Testis (tissue), 2 donors: ENCODE measurements at regions not wholly inside any gene's neighbourhood (a gene's known extent, or its start where the extent isn't known, plus 50 kb on each side); places are given as distances from the start of the nearest gene placed in this dataset.

Experiments
- DNase-seq: peaks from one replicate; pipeline ENCODE4 v3.0.0-alpha.2; 2019
- H3K27ac ChIP-seq, 2 donors: fragments of 200-600 bp; sonication (generic); one replicate each; pipeline ENCODE4 v1.5.1; 2019
- H3K27me3 ChIP-seq: fragments of 200-600 bp; sonication (generic); one replicate; pipeline ENCODE4 v1.5.1; 2019
- H3K36me3 ChIP-seq: fragments of 200-600 bp; sonication (generic); one replicate; pipeline ENCODE4 v1.5.1; 2017; ENCODE audit warnings: low read depth; ENCODE audit errors: missing control alignments
- H3K4me1 ChIP-seq: fragments of 200-600 bp; sonication (generic); one replicate; pipeline ENCODE4 v1.5.1; 2019
- H3K4me3 ChIP-seq, 2 donors: fragments of 200-600 bp; sonication (generic); one replicate each; pipeline ENCODE4 v1.5.1; 2017 to 2019
- H3K9me3 ChIP-seq: fragments of 200-600 bp; sonication (generic); one replicate; pipeline ENCODE4 v1.5.1; 2017
- CTCF ChIP-seq, 3 experiments: fragments of 450-650 bp in 2 of 3; fragments of 200-600 bp in 1 of 3; sonication (generic) in 1 of 3; IDR thresholded peaks; one replicate each; pipeline ENCODE4 v1.5.1; 2016 to 2019; ENCODE audit warnings: antibody characterized with exemption in 3 of 3, mild to moderate bottlenecking in 2 of 3, moderate library complexity in 1 of 3
- POLR2A ChIP-seq: fragments of 450-650 bp; IDR thresholded peaks from one replicate; pipeline ENCODE4 v1.6.1; 2017; ENCODE audit warnings: antibody characterized with exemption, mild to moderate bottlenecking, moderate library complexity
- WGBS, 2 donors: methylation state at CpG; one replicate each; pipeline ENCODE4 v1.1.5; 2018; 5-methylcytosine and 5-hydroxymethylcytosine counted together
- intact Hi-C: fragments of 100-400 bp; cut with DNase I; formaldehyde crosslinking; loops from one replicate; pipeline ENCODE4 v1.15.1; 2023; ENCODE audit warnings: low total_unique reads

GRCh38 chr6:19752746-19753145 lies 84.4 kb upstream of the ID4 start:
- intact Hi-C loops, result no loop called here
- Histone ChIP-seq H3K4me3 (no peak overlapping the region), H3K27ac (no peak overlapping the region), H3K27me3 (no peaks in the 10 kb centered on the region), H3K4me1 (peaks cover 6% of the 10 kb centered on the region), H3K36me3 (no peaks in the 10 kb centered on the region), H3K9me3 (no peaks in the 10 kb centered on the region)
- no peak for DNase-seq
- WGBS, 2 donors, result 79 to 90% methylated on average over 2 of the region's 2 CpGs
- TF ChIP-seq POLR2A (no peak), CTCF (IDR thresholded peaks at IDR 0.05) (no peak)

GRCh38 chr6:19753826-19754225 lies 83.3 kb upstream of the ID4 start:
- TF ChIP-seq CTCF (IDR thresholded peaks at IDR 0.05) (no peak), POLR2A (no peak)
- intact Hi-C loops, result no loop called here
- Histone ChIP-seq H3K4me1 (peaks cover 6% of the 10 kb centered on the region), H3K36me3 (no peaks in the 10 kb centered on the region), H3K27me3 (no peaks in the 10 kb centered on the region), H3K4me3 (no peak overlapping the region), H3K9me3 (no peaks in the 10 kb centered on the region), H3K27ac (no peak overlapping the region)
- DNase-seq, result no peak
- 65 to 66% methylated on average over 5 of the region's 5 CpGs for WGBS, 2 donors

- H3K4me1 ChIP-seq, result peaks cover 6% of the 10 kb centered on the region
- no peaks in the 10 kb centered on the region for H3K27me3 ChIP-seq
- no peaks in the 10 kb centered on the region for H3K9me3 ChIP-seq
- no peak for TF ChIP-seq CTCF (IDR thresholded peaks at IDR 0.05)
- no peak for TF ChIP-seq POLR2A
- no peaks in the 10 kb centered on the region for H3K36me3 ChIP-seq
- H3K27ac ChIP-seq, result no peak overlapping the region
- WGBS, 2 donors, result 92 to 100% methylated on average over 2 of the region's 2 CpGs
- intact Hi-C loops, result no loop called here
- H3K4me3 ChIP-seq, result no peak overlapping the region
- DNase-seq, result no peak
Measured at GRCh38 chr6:19754686-19755085, 82.5 kb upstream of the ID4 start.

GRCh38 chr6:19755181-19755580 lies 82.0 kb upstream of the ID4 start:
- no peak overlapping the region for H3K27ac ChIP-seq
- no peaks in the 10 kb centered on the region for H3K27me3 ChIP-seq
- intact Hi-C loops, result no loop called here
- H3K9me3 ChIP-seq, result no peaks in the 10 kb centered on the region
- WGBS, 2 donors, result 80 to 87% methylated on average over 1 of the region's 1 CpG
- peaks cover 6% of the 10 kb centered on the region for H3K4me1 ChIP-seq
- no peak for TF ChIP-seq POLR2A
- no peaks in the 10 kb centered on the region for H3K36me3 ChIP-seq
- no peak overlapping the region for H3K4me3 ChIP-seq
- DNase-seq, result no peak

GRCh38 chr6:19757036-19757435 lies 80.1 kb upstream of the ID4 start:
- DNase-seq, result no peak
- H3K27ac ChIP-seq, result no peak overlapping the region
- H3K9me3 ChIP-seq, result no peaks in the 10 kb centered on the region
- intact Hi-C loops, result no loop called here
- H3K4me1 ChIP-seq, result peaks cover 6% of the 10 kb centered on the region
- no peak overlapping the region for H3K4me3 ChIP-seq
- 29 to 45% methylated on average over 2 of the region's 2 CpGs for WGBS, 2 donors
- H3K27me3 ChIP-seq, result no peaks in the 10 kb centered on the region
- H3K36me3 ChIP-seq, result no peaks in the 10 kb centered on the region
- TF ChIP-seq CTCF (IDR thresholded peaks at IDR 0.05) (no peak), POLR2A (no peak)
